Smooth muscle cell (in vitro differentiated cells): ENCODE measurements at regions not wholly inside any gene's neighbourhood (a gene's known extent, or its start where the extent isn't known, plus 50 kb on each side); places are given as distances from the start of the nearest gene placed in this dataset.

Experiments
- DNase-seq: peaks from one replicate; lab custom pipeline; 2025; ENCODE audit not compliant: unreplicated experiment; lab: John Stamatoyannopoulos, UW
- H2AFZ ChIP-seq: fragments of 200-600 bp; sonication (generic); 2 replicates; pipeline ENCODE4 v1.6.0; 2016; ENCODE audit warnings: antibody characterized with exemption, low read depth, mild to moderate bottlenecking
- H3F3A ChIP-seq: fragments of 200-600 bp; sonication (generic); 2 replicates; pipeline ENCODE4 v1.6.0; 2017; ENCODE audit warnings: antibody characterized with exemption, low read depth
- H3K27ac ChIP-seq: fragments of 200-600 bp; sonication (generic); 2 replicates; pipeline ENCODE4 v1.5.1; 2016; ENCODE audit warnings: low read depth, mild to moderate bottlenecking
- H3K27me3 ChIP-seq: fragments of 200-600 bp; sonication (generic); 2 replicates; pipeline ENCODE4 v1.6.1; 2016; ENCODE audit warnings: low read depth, mild to moderate bottlenecking
- H3K36me3 ChIP-seq: fragments of 200-600 bp; sonication (generic); 2 replicates; pipeline ENCODE4 v1.5.1; 2016; ENCODE audit warnings: low read depth
- H3K4me1 ChIP-seq: fragments of 200-600 bp; sonication (generic); 2 replicates; pipeline ENCODE4 v1.5.1; 2016; ENCODE audit warnings: low read depth
- H3K4me2 ChIP-seq: fragments of 200-600 bp; sonication (generic); 2 replicates; pipeline ENCODE4 v1.6.0; 2016; ENCODE audit warnings: mild to moderate bottlenecking
- H3K4me3 ChIP-seq: fragments of 200-600 bp; sonication (generic); 2 replicates; pipeline ENCODE4 v1.5.1; 2016; ENCODE audit warnings: mild to moderate bottlenecking
- H3K79me2 ChIP-seq: fragments of 200-600 bp; sonication (generic); 2 replicates; pipeline ENCODE4 v1.6.0; 2016; ENCODE audit warnings: low read depth, mild to moderate bottlenecking
- H3K9ac ChIP-seq: fragments of 200-600 bp; sonication (generic); 2 replicates; pipeline ENCODE4 v1.6.0; 2016; ENCODE audit warnings: low read depth
- H3K9me3 ChIP-seq: fragments of 200-600 bp; sonication (generic); replicated peaks from 2 replicates; pipeline ENCODE4 v1.5.1; 2016; ENCODE audit warnings: low read depth
- H4K20me1 ChIP-seq: fragments of 200-600 bp; sonication (generic); 2 replicates; pipeline ENCODE4 v1.6.0; 2016; ENCODE audit warnings: low read depth
- WGBS: methylation state at CpG from one replicate; pipeline ENCODE4 v1.1.7; 2016; ENCODE audit warnings: low lambda C conversion rate; 5-methylcytosine and 5-hydroxymethylcytosine counted together
- TF ChIP-seq, protein P1 (sequence below): fragments of 200-600 bp; sonication (generic); IDR thresholded peaks from 2 replicates; pipeline ENCODE4 v1.5.1; 2017; ENCODE audit warnings: borderline replicate concordance, mild to moderate bottlenecking, antibody characterized with exemption; ENCODE audit not compliant: insufficient read depth, poor library complexity, severe bottlenecking

DNA sequence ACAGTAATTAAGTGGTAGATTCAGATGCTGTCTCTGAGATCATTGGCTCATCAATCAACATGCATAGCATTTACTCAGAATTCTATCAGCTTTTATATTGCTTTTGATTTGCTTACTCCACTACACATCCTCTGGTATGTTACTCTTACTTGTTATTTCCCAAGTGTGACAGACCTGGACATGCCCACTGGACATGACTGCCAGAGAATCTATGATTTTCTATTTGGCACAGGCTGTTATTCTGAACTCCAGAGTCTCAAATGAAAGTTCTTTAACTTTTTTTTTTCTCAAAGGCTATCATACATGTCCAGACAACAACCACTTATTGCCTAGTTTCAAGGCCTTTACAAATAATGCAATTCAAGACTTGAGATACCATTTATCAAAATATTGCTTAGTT is 116.1 kb upstream of the ARHGAP24 start:
- no peaks in the 10 kb centered on the region for H3K36me3 ChIP-seq
- TF ChIP-seq, protein P1, sequence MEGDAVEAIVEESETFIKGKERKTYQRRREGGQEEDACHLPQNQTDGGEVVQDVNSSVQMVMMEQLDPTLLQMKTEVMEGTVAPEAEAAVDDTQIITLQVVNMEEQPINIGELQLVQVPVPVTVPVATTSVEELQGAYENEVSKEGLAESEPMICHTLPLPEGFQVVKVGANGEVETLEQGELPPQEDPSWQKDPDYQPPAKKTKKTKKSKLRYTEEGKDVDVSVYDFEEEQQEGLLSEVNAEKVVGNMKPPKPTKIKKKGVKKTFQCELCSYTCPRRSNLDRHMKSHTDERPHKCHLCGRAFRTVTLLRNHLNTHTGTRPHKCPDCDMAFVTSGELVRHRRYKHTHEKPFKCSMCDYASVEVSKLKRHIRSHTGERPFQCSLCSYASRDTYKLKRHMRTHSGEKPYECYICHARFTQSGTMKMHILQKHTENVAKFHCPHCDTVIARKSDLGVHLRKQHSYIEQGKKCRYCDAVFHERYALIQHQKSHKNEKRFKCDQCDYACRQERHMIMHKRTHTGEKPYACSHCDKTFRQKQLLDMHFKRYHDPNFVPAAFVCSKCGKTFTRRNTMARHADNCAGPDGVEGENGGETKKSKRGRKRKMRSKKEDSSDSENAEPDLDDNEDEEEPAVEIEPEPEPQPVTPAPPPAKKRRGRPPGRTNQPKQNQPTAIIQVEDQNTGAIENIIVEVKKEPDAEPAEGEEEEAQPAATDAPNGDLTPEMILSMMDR, result no peak
- no peak for DNase-seq

DNA sequence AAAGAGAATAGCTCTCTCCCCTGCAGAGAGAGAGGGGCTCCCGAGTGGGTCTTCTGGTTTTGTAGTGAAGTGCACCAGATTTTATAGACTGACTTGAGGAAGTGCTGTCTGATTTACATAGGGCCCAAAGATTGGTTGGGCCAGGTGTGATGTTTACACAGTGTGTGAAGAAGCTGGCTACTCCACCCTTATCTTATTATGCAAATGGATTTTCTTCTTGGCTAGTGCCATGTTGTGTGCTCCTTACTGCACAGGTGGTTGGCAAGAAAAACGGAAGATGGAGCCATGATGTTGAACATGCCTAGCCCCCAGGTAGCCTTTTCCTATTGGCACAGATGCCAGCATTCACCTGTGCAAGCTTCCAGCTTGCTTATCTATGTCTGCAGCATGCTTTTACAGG is 112.4 kb upstream of the ARHGAP24 start:
- H3K27me3 ChIP-seq, result no peaks in the 10 kb centered on the region
- H3K9me3 ChIP-seq, result no peaks in the 10 kb centered on the region
- WGBS, result 78% methylated on average over 2 of the region's 2 CpGs
- no peaks in the 10 kb centered on the region for H3F3A ChIP-seq
- no peak overlapping the region for H3K9ac ChIP-seq
- TF ChIP-seq, protein P1, result no peak
- DNase-seq, result no peak
- H3K27ac ChIP-seq, result no peak overlapping the region
- H2AFZ ChIP-seq, result no peak overlapping the region
- H3K79me2 ChIP-seq, result no peaks in the 10 kb centered on the region
- no peak overlapping the region for H3K4me2 ChIP-seq
- no peaks in the 10 kb centered on the region for H4K20me1 ChIP-seq
- H3K36me3 ChIP-seq, result no peaks in the 10 kb centered on the region
- H3K4me1 ChIP-seq, result no peaks in the 10 kb centered on the region
- no peak overlapping the region for H3K4me3 ChIP-seq

More for the DNA sequence above, 116.1 kb upstream of the ARHGAP24 start:
- Histone ChIP-seq H3K9me3 (no peaks in the 10 kb centered on the region), H3K79me2 (no peaks in the 10 kb centered on the region), H3K4me2 (no peak overlapping the region), H4K20me1 (no peaks in the 10 kb centered on the region), H3K4me1 (no peaks in the 10 kb centered on the region), H3F3A (no peaks in the 10 kb centered on the region), H3K9ac (no peak overlapping the region), H3K4me3 (no peak overlapping the region), H3K27me3 (no peaks in the 10 kb centered on the region), H2AFZ (no peak overlapping the region), H3K27ac (no peak overlapping the region)

DNA sequence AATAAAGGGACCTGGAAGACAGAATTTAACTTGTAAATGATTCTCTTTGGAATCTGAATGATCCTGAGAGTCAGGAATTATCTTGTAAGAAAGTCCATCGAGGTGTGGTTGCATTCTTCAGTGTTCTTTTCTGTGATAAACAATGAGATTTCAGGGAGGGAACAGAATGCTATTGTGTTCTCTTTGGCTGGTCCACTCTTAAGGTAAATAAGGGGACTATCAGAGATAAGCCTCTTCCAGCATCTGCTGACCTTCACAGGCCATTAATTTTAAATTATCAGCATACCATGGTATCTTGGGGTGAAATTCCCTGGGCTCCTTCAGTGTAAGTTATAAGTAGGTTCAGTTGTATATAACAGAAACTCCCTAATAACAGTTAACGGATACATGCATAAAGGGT is 107.1 kb upstream of the ARHGAP24 start:
- no peak overlapping the region for H3K4me3 ChIP-seq
- no peak overlapping the region for H3K27ac ChIP-seq
- no peaks in the 10 kb centered on the region for H3K79me2 ChIP-seq
- H3K4me1 ChIP-seq, result peaks cover 9% of the 10 kb centered on the region
- H2AFZ ChIP-seq, result no peak overlapping the region
- DNase-seq, result no peak
- H3K36me3 ChIP-seq, result no peaks in the 10 kb centered on the region
- no peak overlapping the region for H3K4me2 ChIP-seq
- 61% methylated on average over 2 of the region's 2 CpGs for WGBS
- no peaks in the 10 kb centered on the region for H3K9me3 ChIP-seq
- no peaks in the 10 kb centered on the region for H4K20me1 ChIP-seq
- H3K9ac ChIP-seq, result no peak overlapping the region
- H3K27me3 ChIP-seq, result no peaks in the 10 kb centered on the region
- H3F3A ChIP-seq, result no peaks in the 10 kb centered on the region
- TF ChIP-seq, protein P1, result no peak

DNA sequence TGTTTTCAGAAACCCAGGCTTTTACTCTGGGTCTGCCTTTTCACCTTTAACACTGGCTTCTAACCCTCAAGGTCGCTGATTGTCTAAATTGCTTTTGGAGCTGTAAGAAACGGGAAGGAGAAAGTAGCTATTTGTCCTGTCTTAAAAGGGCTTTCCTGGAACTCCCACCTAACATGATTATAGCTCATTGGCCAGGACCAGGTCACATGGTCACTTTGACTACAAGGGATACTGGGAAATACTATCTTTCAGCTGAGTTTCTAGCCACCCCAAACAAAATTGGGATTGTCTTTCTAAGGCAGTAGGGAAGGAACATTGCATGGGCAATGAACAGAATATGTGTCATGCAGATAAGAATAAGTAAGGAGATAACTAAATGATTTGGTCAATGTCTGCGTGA is 106.7 kb upstream of the ARHGAP24 start:
- H3K4me2 ChIP-seq, result no peak overlapping the region
- 65% methylated on average over 3 of the region's 3 CpGs for WGBS

More for the DNA sequence above, 106.7 kb upstream of the ARHGAP24 start:
- Histone ChIP-seq H3K4me3 (no peak overlapping the region), H3K36me3 (no peaks in the 10 kb centered on the region), H3K27me3 (no peaks in the 10 kb centered on the region), H3K27ac (no peak overlapping the region), H3K9ac (no peak overlapping the region), H3F3A (no peaks in the 10 kb centered on the region), H4K20me1 (no peaks in the 10 kb centered on the region), H2AFZ (no peak overlapping the region), H3K4me1 (peaks cover 9% of the 10 kb centered on the region), H3K79me2 (no peaks in the 10 kb centered on the region), H3K9me3 (no peaks in the 10 kb centered on the region)
- TF ChIP-seq, protein P1, result no peak
- DNase-seq, result no peak
